Body of pancreas (tissue), 4 donors: ENCODE measurements at regions not wholly inside any gene's neighbourhood (a gene's known extent, or its start where the extent isn't known, plus 50 kb on each side); places are given as distances from the start of the nearest gene placed in this dataset.

Experiments used
- POLR2A ChIP-seq, 3 donors: fragments of 450-650 bp; IDR thresholded peaks; one replicate each; pipeline ENCODE4 v1.6.1; 2016; ENCODE audit warnings: antibody characterized with exemption in 3 of 3, mild to moderate bottlenecking in 2 of 3
- TF ChIP-seq, protein P1 (sequence below), 7 experiments: fragments of 450-650 bp in 4 of 7; fragments of 200-600 bp in 3 of 7; sonication (generic) in 3 of 7; IDR thresholded peaks; one replicate each; pipeline ENCODE4 v1.5.1; 2016 to 2019; ENCODE audit warnings: antibody characterized with exemption in 7 of 7

DNA sequence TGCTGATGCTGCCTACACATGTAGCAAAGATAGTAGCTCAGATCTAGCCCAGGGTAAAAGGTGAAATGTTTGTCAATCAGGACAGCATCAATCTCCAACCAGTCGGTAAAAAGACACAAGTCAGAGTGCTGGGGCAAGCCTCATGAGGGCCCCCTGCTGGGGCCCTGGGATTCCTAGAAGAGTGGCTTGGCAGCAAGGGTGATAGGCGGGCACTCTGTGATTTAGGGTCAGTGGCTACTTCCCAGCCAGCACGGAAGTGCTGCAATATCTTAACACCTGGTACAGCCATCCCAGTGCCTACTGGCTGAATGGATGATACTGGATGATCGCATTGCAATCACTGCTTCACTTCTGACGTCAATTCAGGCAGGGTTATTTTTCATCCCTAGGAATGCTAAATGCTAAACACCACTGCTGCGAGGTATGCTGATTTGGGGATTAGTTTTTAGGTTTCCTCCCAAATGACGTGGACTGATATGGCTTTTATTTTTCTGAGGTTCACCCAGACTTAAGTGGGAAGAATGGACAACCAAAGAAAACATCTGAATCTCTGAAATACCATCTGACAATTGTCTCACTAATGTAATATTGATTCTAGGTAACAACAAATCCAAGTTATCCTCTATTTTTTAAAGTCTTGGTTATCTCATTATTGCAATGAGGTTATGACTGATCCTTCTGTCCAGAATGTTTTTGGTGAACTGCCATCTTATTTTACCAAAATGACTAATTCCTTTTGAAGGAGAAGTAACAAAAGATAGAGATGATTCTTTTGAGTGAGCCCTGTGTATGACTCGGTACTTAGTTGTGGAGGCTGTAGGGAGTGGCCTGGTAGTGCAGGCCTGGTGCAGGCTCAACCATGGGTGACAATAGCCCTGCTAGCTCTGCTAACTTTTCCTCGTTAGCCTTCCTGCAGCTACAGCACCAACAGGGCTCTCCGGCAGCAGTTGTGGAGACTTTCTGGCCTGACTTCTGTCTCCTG lies 432.5 kb downstream of the FGF9 start:
- TF ChIP-seq, protein P1, sequence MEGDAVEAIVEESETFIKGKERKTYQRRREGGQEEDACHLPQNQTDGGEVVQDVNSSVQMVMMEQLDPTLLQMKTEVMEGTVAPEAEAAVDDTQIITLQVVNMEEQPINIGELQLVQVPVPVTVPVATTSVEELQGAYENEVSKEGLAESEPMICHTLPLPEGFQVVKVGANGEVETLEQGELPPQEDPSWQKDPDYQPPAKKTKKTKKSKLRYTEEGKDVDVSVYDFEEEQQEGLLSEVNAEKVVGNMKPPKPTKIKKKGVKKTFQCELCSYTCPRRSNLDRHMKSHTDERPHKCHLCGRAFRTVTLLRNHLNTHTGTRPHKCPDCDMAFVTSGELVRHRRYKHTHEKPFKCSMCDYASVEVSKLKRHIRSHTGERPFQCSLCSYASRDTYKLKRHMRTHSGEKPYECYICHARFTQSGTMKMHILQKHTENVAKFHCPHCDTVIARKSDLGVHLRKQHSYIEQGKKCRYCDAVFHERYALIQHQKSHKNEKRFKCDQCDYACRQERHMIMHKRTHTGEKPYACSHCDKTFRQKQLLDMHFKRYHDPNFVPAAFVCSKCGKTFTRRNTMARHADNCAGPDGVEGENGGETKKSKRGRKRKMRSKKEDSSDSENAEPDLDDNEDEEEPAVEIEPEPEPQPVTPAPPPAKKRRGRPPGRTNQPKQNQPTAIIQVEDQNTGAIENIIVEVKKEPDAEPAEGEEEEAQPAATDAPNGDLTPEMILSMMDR (IDR thresholded peaks at IDR 0.05): no peak
- TF ChIP-seq POLR2A (IDR thresholded peaks at IDR 0.05): no peak
